HepG2 (cell line): ENCODE measurements at regions not wholly inside any gene's neighbourhood (a gene's known extent, or its start where the extent isn't known, plus 50 kb on each side); places are given as distances from the start of the nearest gene placed in this dataset.

Source experiments
- ATRX ChIP-seq: sonication (generic); formaldehyde crosslinking; IDR thresholded peaks from 2 replicates; pipeline ENCODE4 v1.4.0; 2020; ENCODE audit warnings: missing genetic modification reagents, borderline replicate concordance
- JUN ChIP-seq: sonication (generic); formaldehyde crosslinking; IDR thresholded peaks from 2 replicates; pipeline ENCODE4 v1.4.0; 2020; ENCODE audit warnings: mild to moderate bottlenecking, missing genetic modification reagents
- JUNB ChIP-seq: sonication (generic); formaldehyde crosslinking; IDR thresholded peaks from 2 replicates; pipeline ENCODE4 v1.8.0; 2022; ENCODE audit warnings: missing genetic modification reagents, mild to moderate bottlenecking, borderline replicate concordance
- KDM5A ChIP-seq: fragments of 200-600 bp; sonication (generic); IDR thresholded peaks from 2 replicates; pipeline ENCODE4 v1.7.0; 2018; ENCODE audit warnings: antibody characterized with exemption, mild to moderate bottlenecking, low read length, borderline replicate concordance
- MAFF ChIP-seq: IDR thresholded peaks from 2 replicates; pipeline ENCODE4 v1.6.1; 2011; ENCODE audit warnings: low read depth, low read length, improper control_type of control experiment
- MEIS2 ChIP-seq: sonication (generic); formaldehyde crosslinking; IDR thresholded peaks from 2 replicates; pipeline ENCODE4 v1.9.0; 2021; ENCODE audit warnings: mild to moderate bottlenecking, missing genetic modification reagents
- MXI1 ChIP-seq: IDR thresholded peaks from 3 replicates; pipeline ENCODE4 v1.6.1; 2012; ENCODE audit warnings: low read depth, low read length, inconsistent platforms, borderline replicate concordance
- PAXIP1 ChIP-seq: sonication (generic); formaldehyde crosslinking; conservative IDR thresholded peaks from 2 replicates; pipeline ENCODE4 v1.4.0; 2020; ENCODE audit warnings: mild to moderate bottlenecking, missing genetic modification reagents, moderate library complexity
- PCBP1 ChIP-seq: fragments of 200-400 bp; formaldehyde crosslinking; IDR thresholded peaks from 2 replicates; pipeline ENCODE4 v1.6.1; 2017; ENCODE audit warnings: mild to moderate bottlenecking, low read depth, low read length, borderline replicate concordance
- POLR2AphosphoS2 ChIP-seq: IDR thresholded peaks from 2 replicates; pipeline ENCODE4 v1.6.1; 2011; ENCODE audit warnings: low read depth, low read length, improper control_type of control experiment
- PRMT3 ChIP-seq: sonication (generic); formaldehyde crosslinking; IDR thresholded peaks from 2 replicates; pipeline ENCODE4 v1.8.1; 2022; ENCODE audit warnings: low read depth, mild to moderate bottlenecking, moderate library complexity, missing genetic modification reagents, borderline replicate concordance
- SIX4 ChIP-seq: sonication (generic); formaldehyde crosslinking; IDR thresholded peaks from 2 replicates; pipeline ENCODE4 v1.4.0; 2020; ENCODE audit warnings: missing genetic modification reagents
- TERF1 ChIP-seq: sonication (generic); formaldehyde crosslinking; IDR thresholded peaks from 2 replicates; pipeline ENCODE4 v1.8.0; 2022; ENCODE audit warnings: mild to moderate bottlenecking, missing genetic modification reagents, moderate library complexity
- TOPORS ChIP-seq: sonication (generic); formaldehyde crosslinking; IDR thresholded peaks from 2 replicates; pipeline ENCODE4 v1.8.0; 2023; ENCODE audit warnings: mild to moderate bottlenecking, missing genetic modification reagents
- ZEB1 ChIP-seq: IDR thresholded peaks from 2 replicates; pipeline ENCODE4 v1.6.1; 2012; ENCODE audit warnings: mild to moderate bottlenecking, low read depth, inconsistent platforms; ENCODE audit not compliant: insufficient replicate concordance
- ZNF276 ChIP-seq: sonication (generic); formaldehyde crosslinking; IDR thresholded peaks from 2 replicates; pipeline ENCODE4 v1.4.0; 2020; ENCODE audit warnings: mild to moderate bottlenecking, low read depth, missing genetic modification reagents
- ZNF414 ChIP-seq: sonication (generic); formaldehyde crosslinking; IDR thresholded peaks from 2 replicates; pipeline ENCODE4 v1.5.0; 2020; ENCODE audit warnings: missing genetic modification reagents
- ZNF543 ChIP-seq: sonication (generic); formaldehyde crosslinking; IDR thresholded peaks from 2 replicates; pipeline ENCODE4 v1.4.0; 2020; ENCODE audit warnings: mild to moderate bottlenecking, missing genetic modification reagents
- ZNF639 ChIP-seq: conservative IDR thresholded peaks from 2 replicates; pipeline ENCODE4 v1.6.1; 2018; ENCODE audit warnings: missing genetic modification reagents
- ZNF709 ChIP-seq: sonication (generic); formaldehyde crosslinking; IDR thresholded peaks from 2 replicates; pipeline ENCODE4 v1.5.0; 2020; ENCODE audit warnings: mild to moderate bottlenecking, missing genetic modification reagents
- ZNF75D ChIP-seq: sonication (generic); formaldehyde crosslinking; IDR thresholded peaks from 2 replicates; pipeline ENCODE4 v1.8.1; 2023; ENCODE audit warnings: missing genetic modification reagents, mild to moderate bottlenecking, borderline replicate concordance

- peak; percentile 96 for TF ChIP-seq ZNF709 (CRISPR knock-in tag)
- TF ChIP-seq PCBP1 = no peak
- TF ChIP-seq ZNF75D = peak; percentile 73; the same call in 1 of the 2 replicates
- TF ChIP-seq TERF1 (CRISPR knock-in tag) = no peak
- TF ChIP-seq TOPORS (CRISPR knock-in tag) = peak; percentile 76
- peak; percentile 90; the same call in 1 of the 3 replicates for TF ChIP-seq MXI1
- peak; percentile 38 for TF ChIP-seq MEIS2
- peak; percentile 72; the same call in 1 of the 2 replicates for TF ChIP-seq KDM5A
- peak; percentile 67; the same call in 1 of the 2 replicates for TF ChIP-seq ZNF639
- TF ChIP-seq ZNF276 (CRISPR knock-in tag) = peak; percentile 68; the same call in 1 of the 2 replicates
- TF ChIP-seq MAFF = 0 out of 2 replicates have a peak, but pooled peaks have one; percentile 21
- TF ChIP-seq POLR2AphosphoS2 = no peak
- peak; percentile 60; the same call in 1 of the 2 replicates for TF ChIP-seq SIX4 (CRISPR knock-in tag)
- TF ChIP-seq ZNF414 (CRISPR knock-in tag) = peak; percentile 94
- no peak for TF ChIP-seq JUNB (CRISPR knock-in tag)
- peak; percentile 55 for TF ChIP-seq ZEB1
- TF ChIP-seq PRMT3 (CRISPR knock-in tag) = no peak
- no peak for TF ChIP-seq ATRX
- peak; percentile 69; the same call in 1 of the 2 replicates for TF ChIP-seq JUN (CRISPR knock-in tag)
- no peak for TF ChIP-seq PAXIP1 (CRISPR knock-in tag)
- peak; percentile 79; the same call in 1 of the 2 replicates for TF ChIP-seq ZNF543
These were observed 60.6 kb downstream of the FAM217A start (continued) for GRCh38 chr6:4018171-4018923.
